ENCODE measurements at regions not wholly inside any gene's neighbourhood (a gene's known extent, or its start where the extent isn't known, plus 50 kb on each side); places are given as distances from the start of the nearest gene placed in this dataset.
A peak's percentile ranks its signal among the peaks of the same experiment; 100 is the strongest.

DNA sequence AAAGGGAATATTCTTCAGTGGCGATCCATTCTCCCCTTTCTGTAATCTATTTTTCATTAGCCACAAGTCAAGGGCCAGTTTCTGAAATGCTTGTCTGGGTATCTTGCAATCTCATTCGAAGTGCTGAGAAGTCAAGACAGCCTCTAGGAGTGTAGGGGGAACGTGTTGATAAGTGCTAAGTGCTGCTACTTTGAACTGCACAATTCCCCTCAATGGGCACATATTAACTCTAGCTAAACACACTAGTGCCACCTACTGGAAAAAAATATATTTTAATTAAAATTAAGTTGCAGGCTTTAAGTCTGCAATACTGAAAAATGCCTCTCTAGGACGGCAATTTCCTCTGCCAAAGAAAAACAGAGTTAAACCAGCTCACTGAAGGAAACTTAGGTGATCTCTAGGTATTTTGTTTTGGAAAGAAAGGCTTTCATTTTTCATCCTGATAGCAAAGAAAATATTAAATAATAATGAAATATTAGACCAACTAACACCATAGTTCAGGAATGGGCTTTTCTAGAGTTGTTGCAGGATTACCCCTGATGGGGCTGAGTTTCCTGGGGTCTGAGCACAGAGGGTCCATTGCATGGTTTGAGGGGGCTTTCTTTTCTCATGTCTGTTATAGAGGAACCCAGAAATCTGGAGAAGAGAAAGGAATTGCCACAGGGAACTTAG lies 181.9 kb upstream of the KBTBD8 start:
- Mint-ChIP-seq H3K36me3 (ENCODE audit: low read depth) (no peaks in the 10 kb centered on the region), H3K27me3 (ENCODE audit: low read depth) (no peaks in the 10 kb centered on the region), H3K4me3 (no peak overlapping the region), H3K9me3 (peaks cover 3% of the 10 kb centered on the region), H3K4me1 (peaks cover 67% of the 10 kb centered on the region), H3K27ac (ENCODE audit: unreplicated experiment) (no peak overlapping the region)
- DNase-seq (ENCODE audit: low read depth, low spot score) = no peak
- TF ChIP-seq, protein P1, sequence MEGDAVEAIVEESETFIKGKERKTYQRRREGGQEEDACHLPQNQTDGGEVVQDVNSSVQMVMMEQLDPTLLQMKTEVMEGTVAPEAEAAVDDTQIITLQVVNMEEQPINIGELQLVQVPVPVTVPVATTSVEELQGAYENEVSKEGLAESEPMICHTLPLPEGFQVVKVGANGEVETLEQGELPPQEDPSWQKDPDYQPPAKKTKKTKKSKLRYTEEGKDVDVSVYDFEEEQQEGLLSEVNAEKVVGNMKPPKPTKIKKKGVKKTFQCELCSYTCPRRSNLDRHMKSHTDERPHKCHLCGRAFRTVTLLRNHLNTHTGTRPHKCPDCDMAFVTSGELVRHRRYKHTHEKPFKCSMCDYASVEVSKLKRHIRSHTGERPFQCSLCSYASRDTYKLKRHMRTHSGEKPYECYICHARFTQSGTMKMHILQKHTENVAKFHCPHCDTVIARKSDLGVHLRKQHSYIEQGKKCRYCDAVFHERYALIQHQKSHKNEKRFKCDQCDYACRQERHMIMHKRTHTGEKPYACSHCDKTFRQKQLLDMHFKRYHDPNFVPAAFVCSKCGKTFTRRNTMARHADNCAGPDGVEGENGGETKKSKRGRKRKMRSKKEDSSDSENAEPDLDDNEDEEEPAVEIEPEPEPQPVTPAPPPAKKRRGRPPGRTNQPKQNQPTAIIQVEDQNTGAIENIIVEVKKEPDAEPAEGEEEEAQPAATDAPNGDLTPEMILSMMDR (conservative IDR thresholded peaks at IDR 0.05) = peak; percentile 80

- Mint-ChIP-seq H3K36me3 (ENCODE audit: low read depth) (no peaks in the 10 kb centered on the region), H3K9me3 (no peaks in the 10 kb centered on the region), H3K4me3 (no peak overlapping the region), H3K27me3 (ENCODE audit: low read depth) (no peaks in the 10 kb centered on the region), H3K27ac (ENCODE audit: unreplicated experiment) (no peak overlapping the region), H3K4me1 (peaks cover 77% of the 10 kb centered on the region)
- no peak for DNase-seq (ENCODE audit: low read depth, low spot score)
- TF ChIP-seq, protein P1 (conservative IDR thresholded peaks at IDR 0.05) = no peak
These were observed 180.1 kb upstream of the KBTBD8 start for GRCh38 chr3:66817951-66818557.

GRCh38 chr3:66819993-66820501 lies 178.1 kb upstream of the KBTBD8 start:
- Mint-ChIP-seq H3K9me3 (no peaks in the 10 kb centered on the region), H3K36me3 (ENCODE audit: low read depth) (no peaks in the 10 kb centered on the region), H3K27ac (ENCODE audit: unreplicated experiment) (peak overlapping the region; percentile 1), H3K27me3 (ENCODE audit: low read depth) (no peaks in the 10 kb centered on the region), H3K4me3 (peak overlapping the region; percentile 73), H3K4me1 (peaks cover 73% of the 10 kb centered on the region)
- DNase-seq (ENCODE audit: low read depth, low spot score) = no peak
- TF ChIP-seq, protein P1 (conservative IDR thresholded peaks at IDR 0.05) = no peak

GRCh38 chr3:66822186-66823008 lies 175.7 kb upstream of the KBTBD8 start:
- DNase-seq (ENCODE audit: low read depth, low spot score) = peak; percentile 61
- H3K9me3 Mint-ChIP-seq = peaks cover 2% of the 10 kb centered on the region
- H3K27me3 Mint-ChIP-seq (ENCODE audit: low read depth) = no peaks in the 10 kb centered on the region
- TF ChIP-seq, protein P1 (conservative IDR thresholded peaks at IDR 0.05) = peak; percentile 79
- no peak overlapping the region for H3K27ac Mint-ChIP-seq (ENCODE audit: unreplicated experiment)
- peaks cover 66% of the 10 kb centered on the region for H3K4me1 Mint-ChIP-seq
- no peaks in the 10 kb centered on the region for H3K36me3 Mint-ChIP-seq (ENCODE audit: low read depth)
- H3K4me3 Mint-ChIP-seq = no peak overlapping the region

DNA sequence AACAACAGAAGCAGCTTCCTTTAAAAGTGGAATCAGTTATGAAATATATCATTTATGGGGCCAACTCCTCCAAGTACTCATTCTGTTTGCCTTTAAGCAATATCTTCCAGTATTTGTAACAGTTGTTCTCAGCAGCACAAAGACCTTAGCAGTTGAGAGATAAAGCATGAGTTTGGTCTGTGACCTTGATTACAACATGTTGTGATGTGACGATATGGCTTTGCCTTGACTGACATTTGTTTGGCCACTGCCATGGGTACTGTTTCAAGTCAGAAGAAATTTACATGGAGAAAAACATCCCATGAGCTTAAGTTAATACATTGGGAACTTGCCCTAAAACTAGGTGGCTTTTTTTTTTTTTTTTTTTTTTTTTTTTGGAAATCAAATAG lies 175.1 kb upstream of the KBTBD8 start:
- DNase-seq (ENCODE audit: low read depth, low spot score) = no peak
- H3K27ac Mint-ChIP-seq (ENCODE audit: unreplicated experiment) = no peak overlapping the region
- H3K9me3 Mint-ChIP-seq = peaks cover 2% of the 10 kb centered on the region
- no peaks in the 10 kb centered on the region for H3K27me3 Mint-ChIP-seq (ENCODE audit: low read depth)
- no peak overlapping the region for H3K4me3 Mint-ChIP-seq
- TF ChIP-seq, protein P1 (conservative IDR thresholded peaks at IDR 0.05) = no peak
- no peaks in the 10 kb centered on the region for H3K36me3 Mint-ChIP-seq (ENCODE audit: low read depth)
- peaks cover 63% of the 10 kb centered on the region for H3K4me1 Mint-ChIP-seq
